ENCODE measurements at regions not wholly inside any gene's neighbourhood (a gene's known extent, or its start where the extent isn't known, plus 50 kb on each side); places are given as distances from the start of the nearest gene placed in this dataset.

- TF ChIP-seq CTCF (IDR thresholded peaks at IDR 0.05) (no peak), POLR2A (IDR thresholded peaks at IDR 0.05) (no peak), EP300 (IDR thresholded peaks at IDR 0.05) (no peak), POLR2AphosphoS5 (IDR thresholded peaks at IDR 0.05) (no peak)
Observed at GRCh38 chr16:79903471-79903870, 302.9 kb upstream of the MAF start.
